Heart left ventricle (tissue), 13 donors: ENCODE measurements at regions not wholly inside any gene's neighbourhood (a gene's known extent, or its start where the extent isn't known, plus 50 kb on each side); places are given as distances from the start of the nearest gene placed in this dataset.

ENCODE experiments used
- CTCF ChIP-seq, 12 donors: fragments of 200-600 bp; sonication (generic) in 4 of 12; IDR thresholded peaks; one replicate each; pipeline versions ENCODE4 v1.5.0 to v1.8.0; 2018 to 2022; ENCODE audit warnings: antibody characterized with exemption in 12 of 12, mild to moderate bottlenecking in 5 of 12
- POLR2A ChIP-seq, 2 donors: fragments of 450-650 bp; IDR thresholded peaks; one replicate each; pipeline ENCODE4 v1.6.1; 2017; ENCODE audit warnings: antibody characterized with exemption in 2 of 2, mild to moderate bottlenecking in 2 of 2, moderate library complexity in 2 of 2
- donor health status: ischemic (EF 13 %, LVEDD 7.1; RV severe dilation, severe dysfunction).
- donor health status: DM: no; HTN: yes; CAD: no.
- donor health status: DM: no; HTN: no; CAD: no.
- donor health status: ischemic (EF 25% LVEDD 6.9; RV normal size, moderate dysfunction).
- donor health status: ischemic (EF 25% LVEDD 5.7; RV mildly dilated, moderate dysfunction).
- donor health status: ischemic (EF 35%, LVEDD 5.7; RV mildly dilated, moderate dysfunction).
- donor health status: nonischemic (EF 11% LVEDD 7.7; RV severe dilation, severe dysfunction).
- donor health status: DM: yes; HTN: yes; CAD: no.
- donor health status: PGD.
- donor health status: ischemic (EF 29% LVEDD 5.4; RV normal size, mild dysfunction).
- donor health status: nonischemic (EF 23%, LVEDD 6.1; RV moderate dilation, normal function).

GRCh38 chr4:36841583-36842326, 402.8 kb upstream of the NWD2 start:
- TF ChIP-seq CTCF (IDR thresholded peaks at IDR 0.05), result no peak
- TF ChIP-seq POLR2A (IDR thresholded peaks at IDR 0.05), result no peak
